PC-9 (cell line): ENCODE measurements at regions not wholly inside any gene's neighbourhood (a gene's known extent, or its start where the extent isn't known, plus 50 kb on each side); places are given as distances from the start of the nearest gene placed in this dataset.

ENCODE experiments used
- BruUV-seq: library from RNA; stranded (reverse); fragments of 400-500 nt; replicated peaks from 2 replicates; lab custom pipeline; 2021; lab: Mats Ljungman, UMichigan
- CTCF ChIA-PET: fragments of 300-600 bp; sonication (Branson Sonifier 250); formaldehyde crosslinking; loops from one replicate; lab custom pipeline; 2022; ENCODE audit warnings: antibody characterized with exemption; lab: Charles Lee
- POLR2A ChIA-PET: fragments of 300-600 bp; sonication (Branson Sonifier 250); formaldehyde crosslinking; loops from one replicate; lab custom pipeline; 2022; ENCODE audit warnings: antibody characterized with exemption; ENCODE audit not compliant: unreplicated experiment; lab: Charles Lee
- DNase-seq, 2 experiments: peaks; one replicate each; pipeline versions ENCODE4 v3.0.0 to v3.0.0-alpha.2; 2015 to 2022; ENCODE audit warnings: mixed read lengths in 1 of 2
- H2AFZ ChIP-seq: fragments of 200-600 bp; sonication (generic); 2 replicates; pipeline ENCODE4 v1.8.1; 2017; ENCODE audit warnings: antibody characterized with exemption
- H3F3A ChIP-seq: fragments of 200-600 bp; sonication (generic); 2 replicates; pipeline ENCODE4 v1.8.1; 2017; ENCODE audit warnings: antibody characterized with exemption, mild to moderate bottlenecking, low read depth; ENCODE audit not compliant: insufficient read depth
- H3K27ac ChIP-seq: fragments of 200-600 bp; sonication (generic); 2 replicates; pipeline ENCODE4 v1.6.1; 2016; ENCODE audit warnings: mixed run types
- H3K27me3 ChIP-seq: fragments of 200-600 bp; sonication (generic); 2 replicates; pipeline ENCODE4 v1.6.1; 2016; ENCODE audit warnings: low read depth, mixed run types; ENCODE audit not compliant: insufficient read depth
- H3K36me3 ChIP-seq: fragments of 200-600 bp; sonication (generic); 2 replicates; pipeline ENCODE4 v1.6.1; 2016; ENCODE audit warnings: low read depth, mixed run types
- H3K4me1 ChIP-seq: fragments of 200-600 bp; sonication (generic); replicated peaks from 2 replicates; pipeline ENCODE4 v1.6.1; 2016; ENCODE audit warnings: mixed run types; ENCODE audit not compliant: insufficient read depth
- H3K4me2 ChIP-seq: fragments of 200-600 bp; sonication (generic); 2 replicates; pipeline ENCODE4 v1.6.1; 2017; ENCODE audit warnings: mixed run types
- H3K4me3 ChIP-seq: fragments of 200-600 bp; sonication (generic); 2 replicates; pipeline ENCODE4 v1.6.1; 2016; ENCODE audit warnings: mixed run types
- H3K79me2 ChIP-seq: fragments of 200-600 bp; sonication (generic); 2 replicates; pipeline ENCODE4 v1.6.1; 2017; ENCODE audit warnings: low read depth, mixed run types
- H3K9me2 ChIP-seq: fragments of 200-600 bp; sonication (generic); 2 replicates; pipeline ENCODE4 v1.8.1; 2017; ENCODE audit warnings: mild to moderate bottlenecking; ENCODE audit not compliant: insufficient read depth
- H3K9me3 ChIP-seq: fragments of 200-600 bp; sonication (generic); 2 replicates; pipeline ENCODE4 v1.8.1; 2016; ENCODE audit warnings: low read depth; ENCODE audit not compliant: insufficient read depth
- H4K20me1 ChIP-seq: fragments of 200-600 bp; sonication (generic); 2 replicates; pipeline ENCODE4 v1.8.1; 2017; ENCODE audit not compliant: insufficient read depth
- EZH2 ChIP-seq: fragments of 200-600 bp; sonication (generic); IDR thresholded peaks from 2 replicates; pipeline ENCODE4 v1.8.0; 2017; ENCODE audit warnings: antibody characterized with exemption, low read depth
- intact Hi-C: fragments of 100-400 bp; cut with micrococcal nuclease; formaldehyde crosslinking; loops from one replicate; pipeline ENCODE4 v1.10.0; 2022; ENCODE audit not compliant: unreplicated experiment
- TF ChIP-seq, protein P1 (sequence below): fragments of 200-600 bp; sonication (generic); conservative IDR thresholded peaks from 2 replicates; pipeline ENCODE4 v1.6.1; 2017; ENCODE audit warnings: mixed run types, antibody characterized with exemption, mild to moderate bottlenecking, moderate library complexity

DNA sequence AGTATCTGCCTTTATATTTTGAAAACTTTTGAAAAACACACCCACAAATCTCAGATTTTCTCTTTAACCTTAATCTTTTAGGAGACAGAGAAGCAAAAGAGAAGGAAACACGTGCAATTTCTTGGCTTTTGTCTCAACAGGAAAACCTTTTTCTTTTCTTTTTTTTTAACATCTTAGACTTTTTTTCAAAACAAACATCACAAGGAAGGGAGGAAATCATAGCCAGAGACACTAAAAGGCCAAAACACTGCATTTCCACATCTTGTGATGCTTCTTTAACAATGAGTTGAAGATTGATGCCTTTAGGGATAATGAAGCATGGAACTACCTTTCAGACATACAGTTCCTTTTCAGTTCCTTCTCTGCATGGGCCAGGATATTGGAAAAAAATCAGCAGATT, 136.6 kb upstream of the NRBF2 start:
- H3K79me2 ChIP-seq = no peaks in the 10 kb centered on the region
- TF ChIP-seq, protein P1, sequence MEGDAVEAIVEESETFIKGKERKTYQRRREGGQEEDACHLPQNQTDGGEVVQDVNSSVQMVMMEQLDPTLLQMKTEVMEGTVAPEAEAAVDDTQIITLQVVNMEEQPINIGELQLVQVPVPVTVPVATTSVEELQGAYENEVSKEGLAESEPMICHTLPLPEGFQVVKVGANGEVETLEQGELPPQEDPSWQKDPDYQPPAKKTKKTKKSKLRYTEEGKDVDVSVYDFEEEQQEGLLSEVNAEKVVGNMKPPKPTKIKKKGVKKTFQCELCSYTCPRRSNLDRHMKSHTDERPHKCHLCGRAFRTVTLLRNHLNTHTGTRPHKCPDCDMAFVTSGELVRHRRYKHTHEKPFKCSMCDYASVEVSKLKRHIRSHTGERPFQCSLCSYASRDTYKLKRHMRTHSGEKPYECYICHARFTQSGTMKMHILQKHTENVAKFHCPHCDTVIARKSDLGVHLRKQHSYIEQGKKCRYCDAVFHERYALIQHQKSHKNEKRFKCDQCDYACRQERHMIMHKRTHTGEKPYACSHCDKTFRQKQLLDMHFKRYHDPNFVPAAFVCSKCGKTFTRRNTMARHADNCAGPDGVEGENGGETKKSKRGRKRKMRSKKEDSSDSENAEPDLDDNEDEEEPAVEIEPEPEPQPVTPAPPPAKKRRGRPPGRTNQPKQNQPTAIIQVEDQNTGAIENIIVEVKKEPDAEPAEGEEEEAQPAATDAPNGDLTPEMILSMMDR = no peak
- DNase-seq = no peak
- no peaks in the 10 kb centered on the region for H4K20me1 ChIP-seq
- H3K27me3 ChIP-seq = no peaks in the 10 kb centered on the region
- no peak overlapping the region for H3K27ac ChIP-seq
- no peaks in the 10 kb centered on the region for H3K36me3 ChIP-seq
- no peaks in the 10 kb centered on the region for H3K9me3 ChIP-seq
- no peak overlapping the region for H2AFZ ChIP-seq
- H3K4me3 ChIP-seq = no peak overlapping the region
- H3K9me2 ChIP-seq = no peaks in the 10 kb centered on the region
- H3K4me2 ChIP-seq = no peak overlapping the region
- BruUV-seq = no TSS peak
- peaks cover 5% of the 10 kb centered on the region for H3F3A ChIP-seq
- POLR2A ChIA-PET = no interaction called here
- intact Hi-C loops = no loop called here
- H3K4me1 ChIP-seq = peaks cover 28% of the 10 kb centered on the region
- CTCF ChIA-PET = no interaction called here

- Histone ChIP-seq H4K20me1 (no peaks in the 10 kb centered on the region), H2AFZ (no peak overlapping the region), H3K4me1 (peaks cover 28% of the 10 kb centered on the region), H3K27ac (no peak overlapping the region), H3K79me2 (no peaks in the 10 kb centered on the region), H3K27me3 (no peaks in the 10 kb centered on the region), H3K4me2 (no peak overlapping the region), H3K9me3 (no peaks in the 10 kb centered on the region), H3K9me2 (no peaks in the 10 kb centered on the region), H3F3A (peaks cover 5% of the 10 kb centered on the region), H3K36me3 (no peaks in the 10 kb centered on the region), H3K4me3 (no peak overlapping the region)
- no peak for DNase-seq
- no TSS peak for BruUV-seq
- TF ChIP-seq EZH2 = no peak
- TF ChIP-seq, protein P1 = no peak
- ChIA-PET POLR2A (no interaction called here), CTCF (no interaction called here)
- intact Hi-C loops = no loop called here
Observed at GRCh38 chr10:62993121-62993520, 140.0 kb upstream of the NRBF2 start.

- H4K20me1 ChIP-seq = no peaks in the 10 kb centered on the region
- H3K79me2 ChIP-seq = no peaks in the 10 kb centered on the region
- H3F3A ChIP-seq = peaks cover 5% of the 10 kb centered on the region
- peak overlapping the region; percentile 21; the same call in 1 of the 2 replicates for H3K27ac ChIP-seq
- intact Hi-C loops = no loop called here
- ChIA-PET POLR2A (interaction anchor here (0.7 kb wide), 1 partner anchor 438 kb away, joined by 4 read pairs; no protein-coding TSS in a partner anchor), CTCF (no interaction called here)
- H3K4me2 ChIP-seq = peak overlapping the region; percentile 24
- TF ChIP-seq, protein P1 = no peak
- no peak for TF ChIP-seq EZH2
- H3K4me1 ChIP-seq = peaks cover 28% of the 10 kb centered on the region
- no peaks in the 10 kb centered on the region for H3K9me2 ChIP-seq
- no peak for DNase-seq
- BruUV-seq = no TSS peak
- H3K36me3 ChIP-seq = no peaks in the 10 kb centered on the region
- H3K4me3 ChIP-seq = no peak overlapping the region
- H3K9me3 ChIP-seq = no peaks in the 10 kb centered on the region
- 0 out of 2 replicates have a peak overlapping the region, but pooled peaks have one; percentile 12 for H2AFZ ChIP-seq
- H3K27me3 ChIP-seq = no peaks in the 10 kb centered on the region
Observed at GRCh38 chr10:62992145-62992721, 140.9 kb upstream of the NRBF2 start.
